ENCODE measurements at regions not wholly inside any gene's neighbourhood (a gene's known extent, or its start where the extent isn't known, plus 50 kb on each side); places are given as distances from the start of the nearest gene placed in this dataset.

GRCh38 chr3:135837977-135838631 is 127.4 kb upstream of the PPP2R3A start:
- TF ChIP-seq MAFK (IDR thresholded peaks at IDR 0.05; ENCODE audit: low read depth, low read length) (no peak), CTCF (conservative IDR thresholded peaks at IDR 0.05; ENCODE audit: low read depth, low read length) (no peak), CEBPB (IDR thresholded peaks at IDR 0.05; ENCODE audit: low read depth, low read length) (no peak), POLR2A (IDR thresholded peaks at IDR 0.05; ENCODE audit: low read depth, low read length) (no peak)
